ENCODE measurements at regions not wholly inside any gene's neighbourhood (a gene's known extent, or its start where the extent isn't known, plus 50 kb on each side); places are given as distances from the start of the nearest gene placed in this dataset.

- Histone ChIP-seq H3K27ac (ENCODE audit: low read depth in 2 of 2, low read length in 1 of 2) (no peak overlapping the region), H3K9ac (no peak overlapping the region), H3K9me2 (no peaks in the 10 kb centered on the region), H3K4me2 (no peak overlapping the region), H3K4me1 (ENCODE audit: control insufficient read depth in 1 of 2, insufficient read depth in 2 of 2, low read depth in 1 of 2, low read length in 1 of 2) (no peaks in the 10 kb centered on the region; a peak in 2 of 4 replicates), H3K27me3 (ENCODE audit: insufficient read depth) (no peaks in the 10 kb centered on the region), H3K4me3 (ENCODE audit: low read depth in 2 of 2, low read length in 1 of 2) (no peak overlapping the region), H3K36me3 (replicated peaks in 1 of 2; ENCODE audit: control insufficient read depth in 1 of 2, insufficient read depth in 2 of 2, low read length in 1 of 2) (peaks cover 0 to 2% of the 10 kb centered on the region in 2 experiments), H4K20me1 (ENCODE audit: insufficient read depth) (no peaks in the 10 kb centered on the region), H2AFZ (ENCODE audit: low read depth) (no peak overlapping the region), H3K9me3 (no peaks in the 10 kb centered on the region), H3F3A (replicated peaks; ENCODE audit: insufficient read depth) (no peaks in the 10 kb centered on the region), H3K79me2 (ENCODE audit: insufficient read depth) (no peaks in the 10 kb centered on the region; the same call in 1 of the 2 replicates)
- ChIA-PET CTCF (interaction anchor here (1.3 kb wide), 1 partner anchor 9 kb away, joined by 3 read pairs; no protein-coding TSS in a partner anchor), POLR2A (no interaction called here)
- no peak for DNase-seq
- TF ChIP-seq REST (IDR thresholded peaks at IDR 0.05; ENCODE audit: low read depth, low read length), result no peak
- no peak for TF ChIP-seq JUND (IDR thresholded peaks at IDR 0.05)
Measured at GRCh38 chr5:51449026-51449425, 65.8 kb downstream of the ISL1 start.

- H3K79me2 ChIP-seq (ENCODE audit: insufficient read depth), result no peaks in the 10 kb centered on the region; the same call in 1 of the 2 replicates
Measured at GRCh38 chr5:51452562-51452961, 69.3 kb downstream of the ISL1 start.

More at GRCh38 chr5:51452562-51452961, 69.3 kb downstream of the ISL1 start:
- Histone ChIP-seq H3K4me2 (no peak overlapping the region), H3F3A (replicated peaks; ENCODE audit: insufficient read depth) (no peaks in the 10 kb centered on the region), H2AFZ (ENCODE audit: low read depth) (0 out of 2 replicates have a peak overlapping the region, but pooled peaks have one; percentile 13), H3K9me2 (no peaks in the 10 kb centered on the region), H3K27me3 (ENCODE audit: insufficient read depth) (no peaks in the 10 kb centered on the region), H3K27ac (ENCODE audit: low read depth in 2 of 2, low read length in 1 of 2) (no peak overlapping the region), H3K4me1 (ENCODE audit: control insufficient read depth in 1 of 2, insufficient read depth in 2 of 2, low read depth in 1 of 2, low read length in 1 of 2) (peaks cover 0 to 14% of the 10 kb centered on the region in 2 experiments; a peak in 2 of 4 replicates), H3K36me3 (replicated peaks in 1 of 2; ENCODE audit: control insufficient read depth in 1 of 2, insufficient read depth in 2 of 2, low read length in 1 of 2) (peaks cover 0 to 2% of the 10 kb centered on the region in 2 experiments), H3K9me3 (no peaks in the 10 kb centered on the region), H3K4me3 (ENCODE audit: low read depth in 2 of 2, low read length in 1 of 2) (no peak overlapping the region), H4K20me1 (ENCODE audit: insufficient read depth) (no peaks in the 10 kb centered on the region), H3K9ac (no peak overlapping the region)
- no peak for TF ChIP-seq USF1 (IDR thresholded peaks at IDR 0.05; ENCODE audit: borderline replicate concordance, low read depth)
- TF ChIP-seq RAD21 (IDR thresholded peaks at IDR 0.05; ENCODE audit: low read length), result no peak
- TF ChIP-seq GABPA (IDR thresholded peaks at IDR 0.05; ENCODE audit: low read depth), result no peak
- TF ChIP-seq ELF1 (IDR thresholded peaks at IDR 0.05), result no peak
- no peak for TF ChIP-seq PBX3 (IDR thresholded peaks at IDR 0.05)
- no peak for TF ChIP-seq MXI1 (IDR thresholded peaks at IDR 0.05; ENCODE audit: low read depth, low read length)
- TF ChIP-seq SIN3A (IDR thresholded peaks at IDR 0.05; ENCODE audit: borderline replicate concordance, low read depth, low read length), result no peak
- TF ChIP-seq TCF12 (IDR thresholded peaks at IDR 0.05), result no peak
- TF ChIP-seq FOSL2 (IDR thresholded peaks at IDR 0.05; ENCODE audit: borderline replicate concordance, low read depth), result no peak
- no peak for TF ChIP-seq TAF1 (IDR thresholded peaks at IDR 0.05; ENCODE audit: borderline replicate concordance, low read depth, low read length)
- no peak for TF ChIP-seq CTCF (IDR thresholded peaks at IDR 0.05)
- no peak for TF ChIP-seq CHD2 (IDR thresholded peaks at IDR 0.05; ENCODE audit: low read length, partially characterized antibody)
- no peak for TF ChIP-seq MEF2A (IDR thresholded peaks at IDR 0.05; ENCODE audit: borderline replicate concordance, low read depth)
- TF ChIP-seq RFX5 (IDR thresholded peaks at IDR 0.05; ENCODE audit: low read length), result no peak
- TF ChIP-seq POLR2AphosphoS5 (IDR thresholded peaks at IDR 0.05; ENCODE audit: low read depth, low read length), result no peak
- TF ChIP-seq TEAD4 (IDR thresholded peaks at IDR 0.05; ENCODE audit: borderline replicate concordance, insufficient read depth), result no peak
- TF ChIP-seq JUND (IDR thresholded peaks at IDR 0.05), result no peak
- TF ChIP-seq USF2 (IDR thresholded peaks at IDR 0.05; ENCODE audit: borderline replicate concordance, low read depth, low read length), result no peak
- TF ChIP-seq YY1 (IDR thresholded peaks at IDR 0.05; ENCODE audit: low read depth), result no peak
- TF ChIP-seq NRF1 (IDR thresholded peaks at IDR 0.05; ENCODE audit: low read depth, low read length), result no peak
- 97% methylated on average over 3 of the region's 3 CpGs for WGBS (ENCODE audit: low lambda C conversion rate)
- ChIA-PET POLR2A (interaction anchor here (0.8 kb wide), 1 partner anchor 69 kb away, joined by 3 read pairs; the partner anchor contains the start of gene ISL1), CTCF (interaction anchor here (1.6 kb wide), 1 partner anchor 9 kb away, joined by 6 read pairs; no protein-coding TSS in a partner anchor)
- DNase-seq, result no peak

All from SK-N-SH (cell line).